GM12891 (cell line): ENCODE measurements at regions not wholly inside any gene's neighbourhood (a gene's known extent, or its start where the extent isn't known, plus 50 kb on each side); places are given as distances from the start of the nearest gene placed in this dataset.

ENCODE experiments used
- DNase-seq: peaks from one replicate; pipeline ENCODE4 v3.0.0; 2011; ENCODE audit warnings: low spot score; ENCODE audit not compliant: insufficient read length
- FAIRE-seq: peaks from 2 replicates; lab custom pipeline; 2011; peaks lifted over from hg19 to GRCh38; lab: Jason Lieb, UNC
- PAX5 ChIP-seq: IDR thresholded peaks from 2 replicates; pipeline ENCODE4 v1.6.1; 2011; ENCODE audit warnings: low read length, moderate library complexity, mild to moderate bottlenecking; ENCODE audit not compliant: insufficient read depth, severe bottlenecking
- POLR2A ChIP-seq: IDR thresholded peaks from 2 replicates; pipeline ENCODE4 v1.6.1; 2011; ENCODE audit warnings: low read depth, low read length, control low read depth
- POLR2AphosphoS5 ChIP-seq: IDR thresholded peaks from 2 replicates; pipeline ENCODE4 v1.6.1; 2011; ENCODE audit warnings: low read depth, low read length, control low read depth
- POU2F2 ChIP-seq: IDR thresholded peaks from 2 replicates; pipeline ENCODE4 v1.6.1; 2011; ENCODE audit warnings: low read depth, mild to moderate bottlenecking, control low read depth, low read length, moderate library complexity
- SPI1 ChIP-seq: IDR thresholded peaks from 2 replicates; pipeline ENCODE4 v1.6.1; 2011; ENCODE audit warnings: low read depth, low read length, control low read depth
- TAF1 ChIP-seq: IDR thresholded peaks from 2 replicates; pipeline ENCODE4 v1.6.1; 2011; ENCODE audit warnings: low read depth, low read length, control low read depth

- FAIRE-seq (no peak), DNase-seq (no peak)
- TF ChIP-seq POU2F2 (no peak), PAX5 (no peak), SPI1 (no peak), POLR2A (no peak), POLR2AphosphoS5 (no peak), TAF1 (no peak)
These were observed 348.0 kb downstream of the HDGFL1 start for GRCh38 chr6:22917344-22917743.

- DNase-seq (no peak), FAIRE-seq (no peak)
- no peak for TF ChIP-seq SPI1
- TF ChIP-seq POU2F2: no peak
- no peak for TF ChIP-seq POLR2A
- TF ChIP-seq POLR2AphosphoS5: no peak
- no peak for TF ChIP-seq TAF1
- TF ChIP-seq PAX5: no peak
These were observed 352.5 kb downstream of the HDGFL1 start for GRCh38 chr6:22921828-22922227.

- FAIRE-seq: no peak
- TF ChIP-seq POLR2A: no peak
- no peak for TF ChIP-seq SPI1
- no peak for TF ChIP-seq POLR2AphosphoS5
- no peak for TF ChIP-seq TAF1
- TF ChIP-seq POU2F2: no peak
- no peak for TF ChIP-seq PAX5
These were observed 356.0 kb downstream of the HDGFL1 start for GRCh38 chr6:22925304-22925835.

GRCh38 chr6:22925920-22926789, 356.8 kb downstream of the HDGFL1 start:
- FAIRE-seq (no peak), DNase-seq (no peak)
- no peak for TF ChIP-seq TAF1
- no peak for TF ChIP-seq SPI1
- no peak for TF ChIP-seq POLR2AphosphoS5
- TF ChIP-seq POU2F2: no peak
- no peak for TF ChIP-seq PAX5
- no peak for TF ChIP-seq POLR2A

More at GRCh38 chr6:22925304-22925835, 356.0 kb downstream of the HDGFL1 start:
- no peak for DNase-seq

- no peak for TF ChIP-seq POU2F2
- TF ChIP-seq SPI1: no peak
- no peak for TF ChIP-seq PAX5
- no peak for TF ChIP-seq POLR2A
- TF ChIP-seq TAF1: no peak
- TF ChIP-seq POLR2AphosphoS5: no peak
- DNase-seq (no peak), FAIRE-seq (no peak)
These were observed 357.5 kb downstream of the HDGFL1 start for GRCh38 chr6:22926790-22927354.

- FAIRE-seq: no peak
- TF ChIP-seq POLR2AphosphoS5: no peak
- TF ChIP-seq TAF1: no peak
- no peak for TF ChIP-seq PAX5
- DNase-seq: no peak
These were observed 359.4 kb downstream of the HDGFL1 start for GRCh38 chr6:22928775-22929174.

- DNase-seq (no peak), FAIRE-seq (peak; percentile 62)
- TF ChIP-seq SPI1 (peak; percentile 60), POU2F2 (no peak)
These were observed 360.1 kb downstream of the HDGFL1 start for GRCh38 chr6:22929311-22929985.

- TF ChIP-seq PAX5: no peak
- TF ChIP-seq POLR2A: no peak
- no peak for TF ChIP-seq SPI1
- no peak for TF ChIP-seq TAF1
- TF ChIP-seq POU2F2: no peak
- TF ChIP-seq POLR2AphosphoS5: no peak
- no peak for DNase-seq
- FAIRE-seq: no peak
These were observed 371.4 kb downstream of the HDGFL1 start for GRCh38 chr6:22940581-22941290.

GRCh38 chr6:22942403-22942802, 373.0 kb downstream of the HDGFL1 start:
- no peak for DNase-seq
- no peak for FAIRE-seq
- no peak for TF ChIP-seq SPI1
- TF ChIP-seq POLR2A: no peak
- TF ChIP-seq POLR2AphosphoS5: no peak
- no peak for TF ChIP-seq POU2F2
- no peak for TF ChIP-seq TAF1
- TF ChIP-seq PAX5: no peak
